ENCODE measurements at regions not wholly inside any gene's neighbourhood (a gene's known extent, or its start where the extent isn't known, plus 50 kb on each side); places are given as distances from the start of the nearest gene placed in this dataset.

DNA sequence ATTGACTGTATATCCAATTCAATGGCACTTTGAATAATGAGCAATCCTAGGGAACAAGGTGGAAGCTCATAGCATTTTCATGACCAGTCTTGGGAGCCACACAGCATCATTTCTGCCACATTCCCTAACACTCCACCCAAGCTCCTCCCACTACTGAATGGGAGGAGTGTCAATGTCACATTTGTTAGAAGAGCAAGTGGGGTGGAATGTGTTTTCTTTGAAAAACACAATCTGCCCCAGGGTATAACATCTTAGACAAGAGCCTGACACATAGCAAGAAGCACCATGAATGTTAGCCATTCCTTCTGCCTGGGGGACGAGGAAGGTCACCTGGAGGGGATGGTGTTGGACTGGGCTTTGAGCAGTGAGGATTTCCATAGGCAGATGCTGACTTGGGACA lies 258.3 kb upstream of the PMEPA1 start:
- intact Hi-C loops (cut with micrococcal nuclease) = no loop called here
- H3K4me2 ChIP-seq (ENCODE audit: low read length) = no peak overlapping the region
- CTCF ChIA-PET = no interaction called here
- no peaks in the 10 kb centered on the region for H3K4me1 ChIP-seq (ENCODE audit: control insufficient read depth in 1 of 2, insufficient read depth in 2 of 2, low read length in 2 of 2)
- no peak for DNase-seq (ENCODE audit: low read depth, low spot score)
- no peak overlapping the region for H2AFZ ChIP-seq (ENCODE audit: low read depth, low read length, poor library complexity, severe bottlenecking)
- no peaks in the 10 kb centered on the region for H3K36me3 ChIP-seq (ENCODE audit: control insufficient read depth in 1 of 2, insufficient read depth in 2 of 2, low read length in 2 of 2)
- no peaks in the 10 kb centered on the region for H4K20me1 ChIP-seq (ENCODE audit: insufficient read depth)
- H3K27ac ChIP-seq (ENCODE audit: low read depth, low read length) = no peak overlapping the region
- H3K79me2 ChIP-seq (ENCODE audit: insufficient read depth, low read length) = no peaks in the 10 kb centered on the region
- POLR2A ChIA-PET = no interaction called here
- RAD21 ChIA-PET (ENCODE audit: low non-redundant PET in 1 of 2, low total read pairs in 2 of 2, uncharacterized antibody in 2 of 2, unreplicated experiment in 2 of 2) = no interaction called here
- H3K9me3 ChIP-seq (ENCODE audit: control insufficient read depth in 1 of 2, insufficient read depth in 1 of 2, low read depth in 1 of 2, low read length in 2 of 2) = no peaks in the 10 kb centered on the region
- H3K4me3 ChIP-seq (replicated peaks in 1 of 2; ENCODE audit: low read depth in 1 of 2, low read length in 2 of 2) = no peak overlapping the region
- ATAC-seq = no peak
- H3K9me2 ChIP-seq (ENCODE audit: insufficient read depth) = no peaks in the 10 kb centered on the region
- H3K27me3 ChIP-seq (ENCODE audit: insufficient read depth, low read length) = peaks cover 45% of the 10 kb centered on the region
- no TSS peak for BruUV-seq (replicated peaks)
- no peak overlapping the region for H3K9ac ChIP-seq (ENCODE audit: low read length)
- TF ChIP-seq, protein P1, sequence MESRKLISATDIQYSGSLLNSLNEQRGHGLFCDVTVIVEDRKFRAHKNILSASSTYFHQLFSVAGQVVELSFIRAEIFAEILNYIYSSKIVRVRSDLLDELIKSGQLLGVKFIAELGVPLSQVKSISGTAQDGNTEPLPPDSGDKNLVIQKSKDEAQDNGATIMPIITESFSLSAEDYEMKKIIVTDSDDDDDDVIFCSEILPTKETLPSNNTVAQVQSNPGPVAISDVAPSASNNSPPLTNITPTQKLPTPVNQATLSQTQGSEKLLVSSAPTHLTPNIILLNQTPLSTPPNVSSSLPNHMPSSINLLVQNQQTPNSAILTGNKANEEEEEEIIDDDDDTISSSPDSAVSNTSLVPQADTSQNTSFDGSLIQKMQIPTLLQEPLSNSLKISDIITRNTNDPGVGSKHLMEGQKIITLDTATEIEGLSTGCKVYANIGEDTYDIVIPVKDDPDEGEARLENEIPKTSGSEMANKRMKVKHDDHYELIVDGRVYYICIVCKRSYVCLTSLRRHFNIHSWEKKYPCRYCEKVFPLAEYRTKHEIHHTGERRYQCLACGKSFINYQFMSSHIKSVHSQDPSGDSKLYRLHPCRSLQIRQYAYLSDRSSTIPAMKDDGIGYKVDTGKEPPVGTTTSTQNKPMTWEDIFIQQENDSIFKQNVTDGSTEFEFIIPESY (IDR thresholded peaks at IDR 0.05; ENCODE audit: extremely low read depth, insufficient replicate concordance, low read length) = no peak
- no peak for TF ChIP-seq EGR1 (IDR thresholded peaks at IDR 0.05; ENCODE audit: low read depth)
- TF ChIP-seq POLR2A (IDR thresholded peaks at IDR 0.05; ENCODE audit: borderline replicate concordance, extremely low read depth, insufficient read depth, insufficient read length) = no peak
- TF ChIP-seq SIN3A (IDR thresholded peaks at IDR 0.05; ENCODE audit: low read depth) = no peak
- TF ChIP-seq SP1 (IDR thresholded peaks at IDR 0.05; ENCODE audit: low read depth) = no peak
- TF ChIP-seq, protein P2, sequence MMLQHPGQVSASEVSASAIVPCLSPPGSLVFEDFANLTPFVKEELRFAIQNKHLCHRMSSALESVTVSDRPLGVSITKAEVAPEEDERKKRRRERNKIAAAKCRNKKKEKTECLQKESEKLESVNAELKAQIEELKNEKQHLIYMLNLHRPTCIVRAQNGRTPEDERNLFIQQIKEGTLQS (IDR thresholded peaks at IDR 0.05) = no peak
- TF ChIP-seq, protein P3, sequence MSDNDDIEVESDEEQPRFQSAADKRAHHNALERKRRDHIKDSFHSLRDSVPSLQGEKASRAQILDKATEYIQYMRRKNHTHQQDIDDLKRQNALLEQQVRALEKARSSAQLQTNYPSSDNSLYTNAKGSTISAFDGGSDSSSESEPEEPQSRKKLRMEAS (IDR thresholded peaks at IDR 0.05) = no peak
- no peak for TF ChIP-seq FOSL1 (IDR thresholded peaks at IDR 0.05; ENCODE audit: low read depth)
- TF ChIP-seq SRF (IDR thresholded peaks at IDR 0.05; ENCODE audit: low read depth) = no peak
- TF ChIP-seq POLR2AphosphoS5 (IDR thresholded peaks at IDR 0.05; ENCODE audit: low read depth, low read length) = no peak
- TF ChIP-seq JUND (IDR thresholded peaks at IDR 0.05) = no peak
- TF ChIP-seq, protein P4, sequence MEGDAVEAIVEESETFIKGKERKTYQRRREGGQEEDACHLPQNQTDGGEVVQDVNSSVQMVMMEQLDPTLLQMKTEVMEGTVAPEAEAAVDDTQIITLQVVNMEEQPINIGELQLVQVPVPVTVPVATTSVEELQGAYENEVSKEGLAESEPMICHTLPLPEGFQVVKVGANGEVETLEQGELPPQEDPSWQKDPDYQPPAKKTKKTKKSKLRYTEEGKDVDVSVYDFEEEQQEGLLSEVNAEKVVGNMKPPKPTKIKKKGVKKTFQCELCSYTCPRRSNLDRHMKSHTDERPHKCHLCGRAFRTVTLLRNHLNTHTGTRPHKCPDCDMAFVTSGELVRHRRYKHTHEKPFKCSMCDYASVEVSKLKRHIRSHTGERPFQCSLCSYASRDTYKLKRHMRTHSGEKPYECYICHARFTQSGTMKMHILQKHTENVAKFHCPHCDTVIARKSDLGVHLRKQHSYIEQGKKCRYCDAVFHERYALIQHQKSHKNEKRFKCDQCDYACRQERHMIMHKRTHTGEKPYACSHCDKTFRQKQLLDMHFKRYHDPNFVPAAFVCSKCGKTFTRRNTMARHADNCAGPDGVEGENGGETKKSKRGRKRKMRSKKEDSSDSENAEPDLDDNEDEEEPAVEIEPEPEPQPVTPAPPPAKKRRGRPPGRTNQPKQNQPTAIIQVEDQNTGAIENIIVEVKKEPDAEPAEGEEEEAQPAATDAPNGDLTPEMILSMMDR (IDR thresholded peaks at IDR 0.05 in 2 of 3, conservative IDR thresholded peaks at IDR 0.05 in 1 of 3; ENCODE audit: borderline replicate concordance in 1 of 3, insufficient read depth in 1 of 3, low read depth in 2 of 3, low read length in 2 of 3) = no peak
- no peak for TF ChIP-seq YY1 (IDR thresholded peaks at IDR 0.05; ENCODE audit: extremely low read depth, insufficient replicate concordance, low read depth, low read length)
- no peak for TF ChIP-seq ELF1 (IDR thresholded peaks at IDR 0.05; ENCODE audit: borderline replicate concordance, low read depth)

Data from HCT116 (cell line).